ENCODE measurements at regions not wholly inside any gene's neighbourhood (a gene's known extent, or its start where the extent isn't known, plus 50 kb on each side); places are given as distances from the start of the nearest gene placed in this dataset.

GRCh38 chrX:39327255-39327654, 526.0 kb downstream of the MID1IP1 start:
- no peaks in the 10 kb centered on the region for H3K27me3 ChIP-seq (ENCODE audit: control insufficient read depth, insufficient read depth, low read length)
- H3K4me3 ChIP-seq (ENCODE audit: low read depth, low read length): no peak overlapping the region
- ChIA-PET POLR2A (no interaction called here), CTCF (no interaction called here)
- H3K36me3 ChIP-seq (ENCODE audit: control insufficient read depth, insufficient read depth, low read length): no peaks in the 10 kb centered on the region
- no peak for TF ChIP-seq CTCF (IDR thresholded peaks at IDR 0.05; ENCODE audit: insufficient read depth, low read depth, low read length)
- no peak for DNase-seq (ENCODE audit: low read depth)

GRCh38 chrX:39327705-39328104, 526.4 kb downstream of the MID1IP1 start:
- H3K27me3 ChIP-seq (ENCODE audit: control insufficient read depth, insufficient read depth, low read length): no peaks in the 10 kb centered on the region
- DNase-seq (ENCODE audit: low read depth): no peak
- no peak for TF ChIP-seq CTCF (IDR thresholded peaks at IDR 0.05; ENCODE audit: insufficient read depth, low read depth, low read length)
- no peaks in the 10 kb centered on the region for H3K36me3 ChIP-seq (ENCODE audit: control insufficient read depth, insufficient read depth, low read length)
- CTCF ChIA-PET: no interaction called here
- H3K4me3 ChIP-seq (ENCODE audit: low read depth, low read length): no peak overlapping the region
- POLR2A ChIA-PET: no interaction called here

GRCh38 chrX:39328661-39329060, 527.4 kb downstream of the MID1IP1 start:
- no peak for TF ChIP-seq CTCF (IDR thresholded peaks at IDR 0.05; ENCODE audit: insufficient read depth, low read depth, low read length)

GRCh38 chrX:39331082-39331704, 529.9 kb downstream of the MID1IP1 start:
- TF ChIP-seq CTCF (IDR thresholded peaks at IDR 0.05; ENCODE audit: insufficient read depth, low read depth, low read length): no peak
- Histone ChIP-seq H3K4me3 (ENCODE audit: low read depth, low read length) (no peak overlapping the region), H3K27me3 (ENCODE audit: control insufficient read depth, insufficient read depth, low read length) (no peaks in the 10 kb centered on the region), H3K36me3 (ENCODE audit: control insufficient read depth, insufficient read depth, low read length) (no peaks in the 10 kb centered on the region)
- POLR2A ChIA-PET: no interaction called here
- CTCF ChIA-PET: no interaction called here
- no peak for DNase-seq (ENCODE audit: low read depth)

More at GRCh38 chrX:39328661-39329060, 527.4 kb downstream of the MID1IP1 start:
- CTCF ChIA-PET: no interaction called here
- no peak overlapping the region for H3K4me3 ChIP-seq (ENCODE audit: low read depth, low read length)
- POLR2A ChIA-PET: no interaction called here
- H3K27me3 ChIP-seq (ENCODE audit: control insufficient read depth, insufficient read depth, low read length): no peaks in the 10 kb centered on the region
- no peaks in the 10 kb centered on the region for H3K36me3 ChIP-seq (ENCODE audit: control insufficient read depth, insufficient read depth, low read length)
- no peak for DNase-seq (ENCODE audit: low read depth)

- TF ChIP-seq CTCF (IDR thresholded peaks at IDR 0.05; ENCODE audit: insufficient read depth, low read depth, low read length): no peak
- Histone ChIP-seq H3K27me3 (ENCODE audit: control insufficient read depth, insufficient read depth, low read length) (no peaks in the 10 kb centered on the region), H3K4me3 (ENCODE audit: low read depth, low read length) (no peak overlapping the region), H3K36me3 (ENCODE audit: control insufficient read depth, insufficient read depth, low read length) (no peaks in the 10 kb centered on the region)
- ChIA-PET CTCF (no interaction called here), POLR2A (no interaction called here)
- DNase-seq (ENCODE audit: low read depth): no peak
Measured at GRCh38 chrX:39333451-39333850, 532.2 kb downstream of the MID1IP1 start.

Data from BJ (cell line).